ENCODE measurements at regions not wholly inside any gene's neighbourhood (a gene's known extent, or its start where the extent isn't known, plus 50 kb on each side); places are given as distances from the start of the nearest gene placed in this dataset.

DNA sequence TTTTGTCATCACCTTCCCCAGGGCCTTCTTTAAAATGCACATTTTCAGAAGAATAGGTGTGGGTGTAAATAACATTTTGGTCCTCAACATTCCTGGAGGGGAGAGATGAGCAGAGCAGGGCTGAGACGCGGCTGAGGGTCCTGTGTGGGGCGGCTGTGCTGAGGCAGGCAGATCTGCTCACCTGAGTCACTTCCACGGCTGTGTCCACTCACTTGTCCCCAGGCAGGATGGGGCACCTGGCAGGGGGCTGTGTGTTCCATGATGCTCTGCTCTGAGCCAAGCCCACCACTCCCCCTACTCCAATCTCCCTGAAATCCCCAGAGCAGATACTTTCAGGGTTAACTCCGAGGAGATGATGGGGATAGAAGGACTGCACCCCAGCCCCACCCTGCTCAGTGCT is 93.8 kb downstream of the GLRX3 start:
- DNase-seq (ENCODE audit: low read depth), result no peak
- H3K4me3 ChIP-seq (ENCODE audit: low read depth, low read length), result no peak overlapping the region

DNA sequence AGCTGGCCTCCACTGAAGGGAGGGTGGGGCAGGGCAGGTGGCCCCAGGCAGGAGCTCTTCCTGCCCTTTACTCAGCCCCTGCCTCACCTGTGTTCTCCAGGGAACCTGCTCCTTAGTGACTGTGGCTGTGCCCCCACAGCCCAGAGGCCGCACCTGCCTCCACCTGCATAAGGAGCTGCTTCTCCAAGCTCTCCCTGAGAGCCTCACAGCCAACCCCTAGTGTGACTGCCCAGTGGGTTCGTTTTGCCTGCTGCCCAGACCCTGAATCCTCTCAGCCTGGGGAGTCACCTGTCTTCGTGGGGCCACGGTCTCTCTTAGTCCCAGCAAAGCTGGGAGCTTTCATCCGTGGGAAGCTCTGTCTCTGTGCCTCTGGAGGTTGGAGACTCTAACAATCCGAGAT is 94.4 kb downstream of the GLRX3 start:
- H3K4me3 ChIP-seq (ENCODE audit: low read depth, low read length), result no peak overlapping the region
- no peak for DNase-seq (ENCODE audit: low read depth)

DNA sequence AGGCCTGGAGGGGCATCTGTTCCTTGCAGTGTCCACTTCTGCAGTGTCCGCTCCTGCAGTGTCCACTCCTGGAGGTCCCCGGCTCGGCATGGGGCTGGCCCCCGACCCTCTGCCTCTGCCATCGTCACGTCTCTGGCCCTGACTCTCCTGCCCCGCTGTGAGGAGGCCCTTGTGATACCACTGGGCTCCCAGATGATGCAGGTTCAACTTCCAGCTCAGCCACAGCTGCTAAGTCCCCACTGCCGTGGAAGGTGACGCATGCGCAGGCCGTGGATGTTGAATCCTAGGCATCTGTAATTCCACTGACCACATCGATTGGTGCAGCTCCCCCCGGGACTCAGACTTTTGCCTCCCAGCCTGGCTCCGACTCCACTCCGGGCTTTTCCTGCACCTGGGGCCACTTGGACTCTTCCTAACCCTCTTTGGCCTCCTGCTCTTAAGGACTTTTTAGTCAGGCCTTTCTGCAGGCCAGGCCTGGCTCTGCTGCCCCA is 95.1 kb downstream of the GLRX3 start:
- DNase-seq (ENCODE audit: low read depth), result no peak
- H3K4me3 ChIP-seq (ENCODE audit: low read depth, low read length), result no peak overlapping the region

DNA sequence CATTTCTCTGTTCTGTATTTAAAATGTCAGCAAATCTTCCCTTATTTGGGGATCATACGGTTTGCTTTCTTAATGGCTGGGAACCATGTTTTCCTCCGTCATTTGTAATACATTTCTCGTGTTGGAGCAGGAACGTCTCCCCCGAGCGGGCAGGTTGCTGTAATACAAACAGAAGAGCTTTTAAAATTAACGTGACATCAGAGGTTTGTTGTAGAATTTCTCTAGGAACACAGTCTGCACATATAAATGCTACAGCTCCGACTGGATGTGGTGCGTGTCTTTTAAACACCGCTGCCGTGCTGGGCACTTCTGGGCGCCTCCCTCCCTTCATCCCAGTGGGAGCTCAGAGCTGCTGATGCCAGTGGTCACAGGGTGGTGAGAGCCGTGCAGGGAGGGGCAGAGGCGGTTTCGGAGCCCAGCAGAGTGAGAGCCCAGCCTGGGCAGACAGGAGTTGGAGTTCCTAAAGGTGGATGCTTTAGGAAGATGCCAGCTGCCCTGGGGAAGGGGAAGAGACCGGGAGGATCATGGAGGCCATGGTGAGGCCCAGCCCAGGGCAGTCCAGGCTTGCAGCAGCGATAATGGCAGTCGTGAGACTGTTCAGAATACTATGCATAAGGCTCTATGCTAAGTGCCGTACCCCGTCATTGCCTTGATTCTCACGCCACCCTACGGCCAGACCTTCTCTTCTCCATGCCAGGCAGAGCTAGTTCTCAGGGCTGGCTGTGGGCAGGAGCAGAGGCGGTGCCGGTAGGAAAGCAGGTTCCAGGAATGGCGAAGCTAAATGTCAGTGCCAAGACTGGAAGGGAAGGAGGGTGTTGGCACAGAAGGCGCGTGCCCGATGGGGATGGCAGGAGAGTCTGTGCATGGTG is 96.2 kb downstream of the GLRX3 start:
- H3K4me3 ChIP-seq (ENCODE audit: low read depth, low read length), result no peak overlapping the region
- no peak for DNase-seq (ENCODE audit: low read depth)

DNA sequence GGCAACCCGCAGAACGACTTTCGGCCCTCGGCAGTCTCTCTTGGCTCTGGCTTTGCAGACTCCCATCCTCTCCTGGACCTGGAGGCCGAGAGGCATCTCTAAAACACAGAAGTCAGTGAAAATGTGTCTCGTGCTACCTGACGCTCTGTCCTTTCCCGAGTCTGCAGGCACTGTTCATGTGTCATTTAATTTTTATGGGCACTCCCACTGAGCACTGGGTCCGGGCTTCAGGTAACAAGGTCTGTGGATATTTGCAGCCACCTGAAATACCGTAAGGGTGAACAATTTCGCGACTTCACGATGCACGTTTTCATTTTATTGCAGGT is 96.8 kb downstream of the GLRX3 start:
- DNase-seq (ENCODE audit: low read depth), result no peak
- H3K4me3 ChIP-seq (ENCODE audit: low read depth, low read length), result no peak overlapping the region

DNA sequence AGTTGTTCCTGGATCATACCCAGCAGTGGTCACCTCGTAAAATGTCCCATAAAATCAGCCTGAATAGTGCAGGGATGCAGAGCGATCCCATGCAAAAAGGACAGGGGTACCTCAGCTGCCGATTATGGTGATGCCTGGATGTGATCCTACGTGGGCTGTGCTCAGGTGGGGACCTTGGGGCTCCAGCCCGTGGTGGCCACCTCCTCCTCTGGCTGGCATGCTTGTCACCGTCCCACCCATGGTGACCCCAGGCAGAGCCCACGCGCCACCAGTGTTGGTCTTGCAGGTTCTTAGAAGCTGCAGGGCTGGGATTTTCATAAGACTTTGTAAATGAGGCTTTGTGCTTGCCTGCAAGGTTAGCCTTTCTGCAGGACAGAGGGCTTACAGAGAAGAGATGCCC is 97.2 kb downstream of the GLRX3 start:
- no peak overlapping the region for H3K4me3 ChIP-seq (ENCODE audit: low read depth, low read length)
- DNase-seq (ENCODE audit: low read depth), result no peak

DNA sequence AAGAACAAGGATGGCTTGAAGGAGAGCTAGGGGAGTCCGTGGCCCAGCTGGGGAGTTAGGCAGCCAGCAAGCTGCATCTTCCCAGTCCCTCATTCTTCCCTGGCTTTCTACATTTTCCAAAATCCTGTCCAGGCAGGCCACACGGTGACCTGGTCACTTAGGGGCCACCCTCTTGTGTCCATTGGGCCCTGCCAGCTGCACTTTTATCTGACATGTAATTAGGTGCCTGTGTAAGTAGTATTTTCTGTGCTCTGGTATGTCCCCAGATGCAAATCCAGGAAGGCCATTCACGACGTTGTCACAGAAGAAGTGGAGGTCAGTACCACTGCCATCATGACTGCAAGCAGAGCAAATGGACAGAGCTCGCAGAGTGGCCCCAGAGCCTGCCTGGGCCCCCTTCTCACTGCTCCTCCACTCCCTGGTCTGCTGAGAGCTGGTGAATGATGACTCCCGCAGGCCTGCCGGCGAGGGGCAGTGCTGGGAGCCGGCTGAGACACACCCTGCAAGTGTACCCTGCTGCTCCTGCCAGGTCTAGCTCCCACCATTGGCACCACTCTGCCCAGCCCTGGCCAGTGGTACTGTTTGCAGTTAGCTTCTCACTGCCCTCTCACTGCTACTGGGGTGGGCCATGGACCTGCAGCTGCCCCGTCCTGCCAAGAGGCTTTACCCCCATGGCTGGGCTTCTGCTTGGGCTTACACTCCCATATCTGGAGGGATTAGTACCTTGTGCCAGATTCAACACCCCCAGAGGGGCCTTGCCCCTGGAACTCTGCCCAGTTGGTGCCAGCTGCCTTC is 98.2 kb downstream of the GLRX3 start:
- no peak overlapping the region for H3K4me3 ChIP-seq (ENCODE audit: low read depth, low read length)
- DNase-seq (ENCODE audit: low read depth), result no peak

DNA sequence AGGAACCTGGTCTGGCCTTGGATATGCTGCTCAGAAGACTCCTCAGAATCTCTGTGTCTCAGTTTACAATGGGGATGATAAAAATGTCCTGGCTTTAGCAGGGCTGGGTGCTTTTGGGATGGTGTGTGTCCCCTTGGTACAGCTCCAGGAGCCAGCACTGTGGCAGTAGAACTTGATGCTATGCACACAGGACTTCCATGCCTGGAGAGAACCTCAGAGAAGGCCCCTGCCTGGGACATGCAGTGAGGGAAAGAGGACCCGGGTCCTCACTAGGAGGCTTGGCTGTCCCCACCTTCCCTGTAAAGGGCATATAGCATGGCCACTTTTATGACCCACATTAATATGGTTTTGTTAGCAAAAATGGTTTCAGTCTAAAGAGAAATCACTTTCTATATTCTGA is 100.5 kb downstream of the GLRX3 start:
- H3K4me3 ChIP-seq (ENCODE audit: low read depth, low read length), result no peak overlapping the region
- DNase-seq (ENCODE audit: low read depth), result no peak

DNA sequence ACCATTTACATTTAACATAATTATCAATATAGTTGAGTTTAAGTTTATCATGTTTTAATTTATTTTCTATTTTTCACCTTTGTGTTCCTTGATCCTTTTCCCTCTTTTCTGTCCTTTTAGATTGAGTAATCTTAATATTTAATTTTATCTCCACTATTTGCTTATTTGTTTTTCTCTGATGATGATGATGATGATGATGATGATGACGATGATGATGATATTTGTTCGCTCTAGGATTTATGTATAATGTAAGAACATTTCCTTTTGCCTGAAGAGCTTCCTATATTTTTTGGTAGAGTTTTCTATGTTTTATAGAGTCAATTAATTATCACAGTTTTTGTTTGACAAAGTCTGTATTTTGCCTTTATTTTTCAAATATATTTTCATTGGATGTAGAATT is 104.2 kb downstream of the GLRX3 start:
- no peak for DNase-seq (ENCODE audit: low read depth)

DNA sequence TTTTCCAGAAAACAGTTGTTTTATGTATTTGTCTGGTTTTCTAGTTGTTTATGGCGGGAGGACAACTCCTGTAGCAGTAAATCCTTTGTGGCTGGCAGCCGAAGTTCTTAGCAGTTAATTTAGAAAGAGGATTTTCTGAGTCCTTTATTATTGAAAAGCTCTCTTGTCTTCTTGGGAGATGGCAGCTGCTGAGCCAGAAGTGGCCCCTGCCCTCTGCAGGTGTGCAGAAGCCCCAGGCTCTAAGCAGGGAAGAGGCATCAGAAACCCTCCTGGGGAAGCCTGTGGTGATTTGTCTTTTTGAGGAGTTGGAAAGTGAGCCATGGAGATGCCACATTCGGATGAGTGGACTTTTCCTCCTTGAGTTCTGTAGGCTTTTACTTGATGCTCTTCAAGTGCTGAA is 106.3 kb downstream of the GLRX3 start:
- H3K4me3 ChIP-seq (ENCODE audit: low read depth, low read length), result no peak overlapping the region
- no peak for DNase-seq (ENCODE audit: low read depth)

More for the DNA sequence above, 104.2 kb downstream of the GLRX3 start:
- H3K4me3 ChIP-seq (ENCODE audit: low read depth, low read length), result no peak overlapping the region

DNA sequence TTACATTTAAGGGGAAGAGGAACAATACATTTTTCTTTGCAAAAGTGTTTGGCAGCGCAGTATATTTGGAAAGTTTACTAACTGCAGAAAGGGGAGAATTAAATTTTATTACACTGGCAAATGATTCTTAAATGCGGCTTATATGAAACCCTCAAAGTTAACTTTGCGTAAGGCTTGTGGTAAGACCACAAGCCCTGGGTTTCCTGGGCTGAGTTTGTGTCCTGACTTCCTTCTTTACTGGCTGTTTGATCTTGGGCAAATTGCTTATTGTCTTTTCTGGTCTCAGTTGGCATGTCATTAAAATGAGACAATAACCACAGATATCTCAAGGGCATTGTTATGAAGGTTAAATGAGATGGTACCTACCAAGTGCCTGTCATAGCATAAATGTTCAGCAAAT is 106.8 kb downstream of the GLRX3 start:
- no peak for DNase-seq (ENCODE audit: low read depth)
- no peak overlapping the region for H3K4me3 ChIP-seq (ENCODE audit: low read depth, low read length)

DNA sequence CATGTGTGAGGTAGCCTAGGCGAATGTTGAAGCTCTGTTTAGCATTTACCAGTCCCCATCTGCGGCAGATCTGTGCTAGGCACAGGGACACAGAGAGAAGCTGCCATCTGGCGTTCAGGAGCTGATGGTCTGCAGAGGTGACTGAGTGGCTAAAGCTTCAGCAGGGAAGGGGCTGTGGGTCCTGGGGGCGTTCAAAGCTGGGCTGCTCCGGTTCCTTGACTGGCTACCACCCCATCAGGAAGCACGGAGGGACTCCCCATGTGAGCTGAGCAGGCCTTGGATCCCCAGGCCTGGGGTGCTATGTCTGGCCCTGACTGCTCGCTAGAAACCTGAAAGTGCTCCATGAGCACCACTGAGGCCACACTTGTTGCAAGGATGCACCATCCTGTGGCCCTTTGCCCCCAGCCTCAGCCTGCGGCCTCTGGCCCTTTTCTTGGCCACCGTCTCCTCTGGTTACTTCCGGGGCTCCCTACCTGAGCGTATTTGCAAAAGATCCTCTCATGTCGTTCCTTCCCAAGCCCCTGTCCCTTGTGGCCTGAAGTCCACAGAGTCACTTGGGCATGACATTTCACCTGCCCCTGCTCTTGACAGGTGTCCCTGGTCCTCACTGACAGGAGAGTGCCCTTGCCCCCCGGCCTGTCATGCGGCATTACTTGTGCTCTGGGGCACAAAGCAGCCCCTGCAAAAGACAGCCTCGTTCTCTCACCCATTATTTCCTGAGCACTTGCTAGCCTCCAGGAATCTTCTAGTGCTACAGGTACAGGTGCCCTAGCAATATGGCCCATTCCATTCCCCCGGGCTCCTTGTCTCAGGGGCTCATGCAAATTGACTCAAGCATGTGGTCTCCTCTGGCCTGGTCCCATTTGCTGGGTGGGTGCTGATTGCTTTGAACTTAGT is 108.1 kb downstream of the GLRX3 start:
- no peak overlapping the region for H3K4me3 ChIP-seq (ENCODE audit: low read depth, low read length)
- no peak for DNase-seq (ENCODE audit: low read depth)

DNA sequence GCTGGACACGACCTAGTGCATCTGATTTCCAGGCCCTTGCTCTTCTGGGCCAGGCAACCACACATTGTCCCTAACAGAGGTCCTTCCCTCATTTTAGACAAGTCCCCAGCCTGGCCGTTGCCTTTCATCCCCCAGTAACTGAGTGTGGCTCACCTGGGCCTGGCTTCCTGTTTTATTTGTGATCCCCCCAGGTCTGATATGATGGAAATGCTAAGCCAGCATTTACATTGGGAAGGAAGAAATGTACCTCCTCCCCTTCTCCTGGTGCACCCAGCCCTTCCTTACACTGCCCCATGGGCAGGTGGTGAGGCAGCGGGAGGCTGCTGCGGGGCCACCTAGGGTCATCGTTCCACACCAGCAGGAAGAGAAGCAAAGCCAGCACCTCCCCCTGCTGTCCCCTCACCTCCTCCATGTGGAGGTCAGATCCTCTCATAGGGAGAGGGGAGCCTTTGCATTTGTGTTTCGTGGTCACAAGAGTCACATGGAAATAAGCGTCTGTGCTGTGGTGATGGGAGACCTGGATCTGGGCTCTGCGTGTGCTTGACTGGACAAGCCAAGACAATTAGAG is 108.8 kb downstream of the GLRX3 start:
- DNase-seq (ENCODE audit: low read depth), result no peak
- no peak overlapping the region for H3K4me3 ChIP-seq (ENCODE audit: low read depth, low read length)

DNA sequence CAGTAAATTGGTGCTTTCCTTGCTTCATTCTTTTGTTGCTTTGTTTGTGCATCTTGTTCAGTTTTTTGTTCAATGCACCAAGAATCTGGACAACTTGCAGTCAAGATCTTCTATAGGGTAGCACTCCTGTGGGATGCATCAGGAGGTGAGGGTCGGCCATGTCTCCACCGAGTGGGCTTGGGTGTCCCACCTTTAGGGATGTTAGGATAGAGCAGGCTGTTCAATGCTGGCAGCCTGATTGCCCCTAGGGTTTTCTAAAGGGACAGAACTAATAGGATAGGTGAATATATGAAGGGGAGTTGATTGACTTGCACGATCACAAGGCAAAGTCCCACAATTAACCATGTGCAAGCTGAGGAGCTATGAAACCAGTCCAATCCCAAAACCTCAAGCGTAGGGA is 109.9 kb downstream of the GLRX3 start:
- DNase-seq (ENCODE audit: low read depth), result no peak
- H3K4me3 ChIP-seq (ENCODE audit: low read depth, low read length), result no peak overlapping the region

DNA sequence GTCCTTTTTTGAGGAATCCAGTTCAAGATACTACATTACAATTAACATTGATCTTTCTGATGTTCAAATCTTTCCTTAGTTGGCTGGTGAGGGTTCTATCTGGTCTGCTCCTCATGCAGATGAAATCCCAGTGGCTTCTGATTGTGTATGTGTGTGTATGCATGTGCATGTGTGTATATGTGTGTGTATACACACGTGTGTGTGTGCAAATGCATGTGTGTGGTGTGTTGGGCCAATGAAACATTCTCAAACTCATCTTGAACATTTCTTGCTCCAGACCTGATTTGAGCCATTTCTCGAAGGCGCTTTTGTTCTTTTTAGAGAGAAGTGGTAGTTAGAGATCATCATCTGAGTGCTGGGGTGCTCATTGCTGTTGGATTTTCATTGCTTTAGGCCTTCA is 113.9 kb downstream of the GLRX3 start:
- no peak overlapping the region for H3K4me3 ChIP-seq (ENCODE audit: low read depth, low read length)
- no peak for DNase-seq (ENCODE audit: low read depth)

DNA sequence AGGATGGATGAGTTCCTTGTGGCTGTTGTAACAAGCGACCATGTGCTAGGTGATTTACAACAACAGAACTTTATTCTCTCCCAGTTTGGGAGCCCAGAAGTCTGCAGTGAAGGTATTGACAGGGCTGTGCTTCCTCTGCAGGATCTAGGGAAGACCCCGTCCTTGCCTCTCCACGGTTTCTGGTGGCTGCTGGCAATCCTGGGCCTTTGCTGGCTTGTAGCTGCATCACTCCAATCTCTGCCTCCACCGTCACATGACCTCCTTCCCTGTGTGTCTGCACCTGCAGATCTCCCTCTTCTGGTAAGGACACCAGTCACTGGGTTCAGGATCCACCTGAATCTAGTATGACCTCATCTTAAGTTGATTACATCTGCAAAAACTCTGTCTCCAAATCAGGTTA is 115.6 kb downstream of the GLRX3 start:
- H3K4me3 ChIP-seq (ENCODE audit: low read depth, low read length), result no peak overlapping the region
- no peak for DNase-seq (ENCODE audit: low read depth)

DNA sequence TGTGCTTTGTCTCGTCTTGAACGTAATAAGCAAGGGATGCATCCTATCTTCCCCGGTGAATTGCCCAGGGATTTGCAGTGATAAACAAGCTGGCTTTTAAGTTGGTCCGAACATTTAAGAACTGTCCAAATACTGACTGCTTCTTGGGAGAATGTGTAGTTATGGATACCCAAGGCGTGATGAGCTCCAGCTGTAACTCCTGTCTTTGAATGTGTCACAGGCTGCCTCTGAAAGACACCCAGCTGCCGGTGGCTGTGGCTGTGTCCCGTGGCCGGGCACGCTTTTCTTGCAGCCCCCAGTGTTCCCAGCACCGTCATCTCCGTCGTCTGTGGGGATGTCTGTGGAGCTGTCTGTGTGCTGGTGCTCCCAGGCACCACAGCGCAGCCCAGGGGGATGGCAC is 118.1 kb downstream of the GLRX3 start:
- H3K4me3 ChIP-seq (ENCODE audit: low read depth, low read length), result no peak overlapping the region
- no peak for DNase-seq (ENCODE audit: low read depth)

DNA sequence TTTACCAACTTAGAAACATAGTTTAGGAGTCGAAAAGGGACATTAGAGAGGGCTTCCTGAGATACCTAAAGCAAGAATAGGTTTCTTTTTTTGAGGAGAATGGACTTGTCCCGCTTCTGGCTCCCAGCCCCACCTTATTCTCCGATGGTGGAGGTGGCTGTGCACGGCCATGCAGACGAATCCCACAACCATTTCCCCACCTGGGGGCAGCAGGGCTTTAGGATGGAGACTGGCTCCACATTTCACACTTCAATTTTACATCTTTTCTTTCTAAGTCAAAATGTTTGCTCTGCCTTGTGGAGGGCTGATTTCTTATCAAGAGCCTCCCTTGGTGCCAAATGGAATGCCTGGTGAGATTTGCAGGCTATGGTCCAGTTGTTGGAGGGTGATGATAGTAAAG is 118.5 kb downstream of the GLRX3 start:
- DNase-seq (ENCODE audit: low read depth), result no peak
- no peak overlapping the region for H3K4me3 ChIP-seq (ENCODE audit: low read depth, low read length)

DNA sequence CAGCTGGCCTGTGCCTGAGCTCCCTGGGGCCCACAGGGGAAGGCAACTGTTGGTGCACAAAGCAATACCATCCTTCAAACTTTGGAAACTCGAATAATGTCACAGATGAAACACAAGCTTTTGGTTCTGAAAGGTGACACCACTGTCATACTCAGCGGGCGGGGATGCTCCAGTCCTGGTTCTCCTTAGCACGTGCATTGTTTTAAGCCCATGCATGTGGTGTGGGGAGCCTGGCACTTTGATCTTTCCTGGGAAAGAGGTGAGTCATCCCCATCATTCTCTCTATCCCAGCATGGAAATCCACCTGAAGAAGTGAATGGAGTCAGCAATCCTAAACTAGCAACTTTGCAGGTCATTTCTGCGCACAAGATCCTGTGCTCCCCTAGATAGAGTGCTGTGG is 119.6 kb downstream of the GLRX3 start:
- no peak for DNase-seq (ENCODE audit: low read depth)
- no peak overlapping the region for H3K4me3 ChIP-seq (ENCODE audit: low read depth, low read length)

DNA sequence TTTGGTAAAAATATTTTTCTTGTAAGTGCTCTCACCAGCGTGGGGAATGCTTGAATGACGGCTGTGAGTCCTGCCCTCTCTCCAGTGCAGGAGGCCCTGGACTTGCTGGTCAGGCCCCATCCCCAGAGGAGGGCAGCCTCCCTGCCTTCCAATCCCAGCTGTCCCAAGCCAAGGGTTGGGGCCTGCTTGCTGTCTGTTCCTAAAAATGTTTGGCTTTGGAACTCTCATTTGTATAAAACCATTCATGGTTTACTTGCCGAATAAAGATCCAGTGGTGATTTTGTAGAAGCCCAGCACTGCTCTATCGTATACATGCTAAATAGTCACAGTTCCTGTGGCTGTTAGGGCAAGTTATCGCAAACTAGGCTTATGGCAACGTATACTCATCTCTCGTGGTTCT is 121.7 kb downstream of the GLRX3 start:
- DNase-seq (ENCODE audit: low read depth), result no peak
- H3K4me3 ChIP-seq (ENCODE audit: low read depth, low read length), result no peak overlapping the region

Data from skeletal muscle cell (primary cell).